ENCODE measurements at regions not wholly inside any gene's neighbourhood (a gene's known extent, or its start where the extent isn't known, plus 50 kb on each side); places are given as distances from the start of the nearest gene placed in this dataset.
"Not testable (repeated sequence)": the region's sequence is repeated elsewhere in the genome, so short reads cannot be mapped to it uniquely, and the experiment has no call there.

DNA sequence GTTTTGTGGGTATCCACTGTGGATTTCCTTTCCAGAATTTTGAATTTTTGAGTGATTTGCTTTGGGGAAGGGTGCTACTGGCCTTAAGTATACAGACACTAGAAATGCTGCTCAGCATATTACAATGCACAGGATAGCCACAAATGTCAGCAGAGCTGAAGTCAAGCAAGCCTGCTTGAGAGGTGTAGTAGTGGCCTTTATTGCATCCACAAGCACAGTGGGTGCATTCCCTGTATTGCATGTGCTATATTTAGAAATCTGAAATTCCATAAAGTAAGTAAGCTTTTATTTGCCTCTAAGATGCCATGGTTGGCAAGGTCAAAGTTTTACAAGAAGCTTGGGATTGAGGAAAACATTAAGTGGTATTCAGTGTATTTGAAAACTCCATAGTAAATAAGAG is 79.5 kb upstream of the ZNF91 start:
- DNase-seq (ENCODE audit: low read depth) = no peak

DNA sequence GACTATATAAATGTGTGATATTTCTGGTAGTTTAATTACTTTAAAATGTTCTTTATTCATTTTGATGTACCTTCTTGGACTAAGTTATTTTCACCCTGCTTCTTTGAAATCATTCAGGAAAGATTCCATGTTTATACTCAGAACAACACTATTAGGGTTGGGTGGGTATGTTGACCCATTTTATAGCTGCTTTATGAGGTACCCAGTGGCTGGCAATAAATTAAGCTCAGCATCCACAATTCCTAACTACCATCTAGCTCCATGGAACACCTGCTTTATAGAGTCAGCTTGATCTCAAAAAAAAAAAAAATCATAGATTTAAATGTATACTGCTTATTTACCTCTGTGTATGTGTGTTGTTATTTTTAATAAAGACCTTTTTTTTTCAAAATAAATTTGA is 78.9 kb upstream of the ZNF91 start:
- no peak for DNase-seq (ENCODE audit: low read depth)

DNA sequence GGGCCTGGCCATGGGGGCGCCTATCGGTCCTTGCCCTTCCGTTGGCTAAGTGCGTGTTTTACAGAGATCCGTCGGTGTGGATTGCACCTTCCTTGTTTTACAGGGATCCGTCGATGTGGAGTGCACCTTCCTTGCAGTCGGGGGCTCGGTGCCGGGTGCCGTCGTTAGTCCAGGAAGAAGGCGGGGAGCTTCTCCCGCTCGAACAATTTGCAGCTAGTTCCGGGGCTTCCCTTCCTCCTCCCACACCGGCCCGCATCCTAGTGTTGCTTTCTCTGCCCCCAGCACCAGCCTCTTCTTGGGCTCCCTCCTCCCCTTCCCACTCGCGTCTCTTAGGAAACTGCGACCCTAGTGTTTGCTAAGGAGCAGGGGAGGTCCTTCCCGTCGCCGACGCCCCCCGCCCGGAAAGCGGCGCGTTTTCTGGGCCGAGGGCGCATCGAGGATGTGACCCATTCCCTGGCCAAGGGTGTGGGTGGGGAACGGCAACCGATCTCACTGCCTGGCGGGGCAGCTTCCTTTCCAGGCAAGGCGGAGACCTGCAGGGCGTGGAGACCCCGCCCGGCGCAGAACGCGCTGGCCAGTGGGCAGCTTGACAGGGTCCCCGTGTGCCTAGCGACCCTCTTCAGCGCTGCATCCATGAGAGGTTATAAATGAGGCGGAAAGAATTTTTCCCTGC is 75.7 kb upstream of the ZNF91 start:
- no peak for DNase-seq (ENCODE audit: low read depth)

DNA sequence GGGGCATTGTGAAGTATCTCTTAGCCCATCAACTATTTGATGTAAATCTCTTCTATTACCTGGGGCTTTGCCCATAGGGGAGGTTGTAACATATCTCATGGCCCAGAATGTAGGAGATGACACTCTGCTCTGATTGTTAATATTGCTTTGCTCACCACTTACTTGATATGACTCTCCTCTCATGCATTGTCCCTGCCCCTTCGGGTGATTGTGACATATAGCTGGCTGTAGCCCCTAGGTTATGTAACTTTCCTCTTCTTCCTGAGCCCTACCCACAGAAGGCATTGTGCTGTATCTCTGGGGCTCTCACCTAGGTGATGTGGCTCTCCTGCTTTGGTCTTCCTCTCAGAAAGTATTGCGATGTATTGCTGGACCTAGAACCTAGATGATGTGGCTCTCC is 69.1 kb upstream of the ZNF91 start:
- not testable (repeated sequence) for DNase-seq (ENCODE audit: low read depth)

DNA sequence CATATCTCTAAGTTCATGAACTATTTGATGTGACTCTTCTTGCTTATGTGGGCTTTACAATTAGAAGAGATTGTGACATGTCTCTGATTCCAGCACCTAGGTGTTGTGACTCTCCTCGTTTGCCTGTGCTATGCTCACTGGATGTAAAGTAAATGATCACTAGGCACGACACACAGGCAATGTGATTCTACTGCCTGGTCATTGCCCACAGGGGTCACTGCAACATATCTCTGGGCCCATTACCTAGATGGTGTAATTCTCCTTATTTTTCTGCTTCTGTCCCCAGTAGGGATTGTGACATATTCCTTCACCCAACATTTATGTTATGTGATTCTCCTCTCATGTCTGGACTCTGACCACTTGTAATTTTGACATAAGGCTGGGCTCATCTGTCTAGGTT is 65.8 kb upstream of the ZNF91 start:
- DNase-seq (ENCODE audit: low read depth) = no peak

DNA sequence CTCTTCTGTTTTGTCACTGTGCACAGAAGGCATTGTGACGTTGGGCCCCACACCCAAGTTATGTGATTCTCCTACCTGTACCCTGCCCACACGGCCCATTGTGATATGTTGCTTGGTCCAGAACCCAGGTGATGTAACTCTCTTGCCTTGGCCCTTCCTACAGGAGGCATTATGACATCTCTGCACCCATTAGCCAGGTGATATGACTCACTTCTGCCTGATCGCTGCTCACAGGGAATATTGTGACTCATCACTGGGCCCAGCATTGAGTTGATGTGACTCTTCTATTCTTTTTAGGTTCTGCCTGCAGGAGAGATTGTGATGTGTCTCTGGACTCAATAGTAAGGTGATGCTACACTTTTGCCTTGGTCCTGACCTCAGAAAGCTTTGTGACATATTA is 65.4 kb upstream of the ZNF91 start:
- no peak for DNase-seq (ENCODE audit: low read depth)
